Activated CD8-positive, alpha-beta memory T cell treated with anti-CD3 and anti-CD28 coated beads, Interleukin-2, amount 10 ng/mL, durations not matched to agents 7 days and 5 days (primary cell): ENCODE measurements at regions not wholly inside any gene's neighbourhood (a gene's known extent, or its start where the extent isn't known, plus 50 kb on each side); places are given as distances from the start of the nearest gene placed in this dataset.
"Not testable (repeated sequence)": the region's sequence is repeated elsewhere in the genome, so short reads cannot be mapped to it uniquely, and the experiment has no call there.

Source experiments
- ATAC-seq: fragments of 150-1000 bp; cut with Tn5 transposase; one replicate; pipeline ENCODE4 v1.10.0; 2021; ENCODE audit warnings: moderate library complexity
- CTCF ChIA-PET: fragments of 350-600 bp; sonication (Branson Sonifier 250); formaldehyde crosslinking; loops from one replicate; lab custom pipeline; 2021; ENCODE audit warnings: antibody characterized with exemption; lab: Charles Lee
- DNase-seq: peaks from one replicate; pipeline ENCODE4 v3.0.0-alpha.2; 2020
- H3K27ac Mint-ChIP-seq: one replicate; pipeline ENCODE4 v1.8.0; 2021; ENCODE audit warnings: mild to moderate bottlenecking, mixed read lengths
- H3K27me3 Mint-ChIP-seq: one replicate; pipeline ENCODE4 v1.8.0; 2021; ENCODE audit warnings: mixed read lengths
- H3K36me3 Mint-ChIP-seq: one replicate; pipeline ENCODE4 v1.8.0; 2021; ENCODE audit warnings: mild to moderate bottlenecking, mixed read lengths
- H3K4me1 Mint-ChIP-seq: one replicate; pipeline ENCODE4 v1.8.0; 2021; ENCODE audit warnings: mixed read lengths
- H3K4me3 Mint-ChIP-seq: one replicate; pipeline ENCODE4 v1.8.0; 2021; ENCODE audit warnings: mild to moderate bottlenecking, moderate library complexity, mixed read lengths
- H3K9me3 Mint-ChIP-seq: one replicate; pipeline ENCODE4 v1.8.0; 2022; ENCODE audit warnings: low read depth, mixed read lengths

GRCh38 chr3:80668100-80668499 is 900.3 kb upstream of the ROBO1 start:
- DNase-seq (no peak), ATAC-seq (no peak)
- CTCF ChIA-PET, result no interaction called here
- H3K27me3 Mint-ChIP-seq, result no peaks in the 10 kb centered on the region
- no peak overlapping the region for H3K27ac Mint-ChIP-seq
- H3K4me1 Mint-ChIP-seq, result no peaks in the 10 kb centered on the region
- H3K4me3 Mint-ChIP-seq, result no peak overlapping the region
- H3K36me3 Mint-ChIP-seq, result no peaks in the 10 kb centered on the region
- peaks cover 7% of the 10 kb centered on the region for H3K9me3 Mint-ChIP-seq

GRCh38 chr3:80663426-80663825 is 895.6 kb upstream of the ROBO1 start:
- Mint-ChIP-seq H3K9me3 (peaks cover 5% of the 10 kb centered on the region), H3K4me3 (no peak overlapping the region), H3K27ac (no peak overlapping the region), H3K36me3 (no peaks in the 10 kb centered on the region), H3K27me3 (no peaks in the 10 kb centered on the region), H3K4me1 (no peaks in the 10 kb centered on the region)
- CTCF ChIA-PET, result interaction anchor here (0.7 kb wide), 1 partner anchor 148 kb away, joined by 3 read pairs; no protein-coding TSS in a partner anchor
- ATAC-seq (no peak), DNase-seq (no peak)

GRCh38 chr3:80655216-80655615 is 887.4 kb upstream of the ROBO1 start:
- DNase-seq, result no peak
- H3K36me3 Mint-ChIP-seq, result no peaks in the 10 kb centered on the region
- H3K9me3 Mint-ChIP-seq, result peaks cover 12% of the 10 kb centered on the region
- H3K27me3 Mint-ChIP-seq, result no peaks in the 10 kb centered on the region
- CTCF ChIA-PET, result interaction anchor here (1.7 kb wide), 1 partner anchor 11 kb away, joined by 4 read pairs; no protein-coding TSS in a partner anchor
- ATAC-seq, result no peak
- no peaks in the 10 kb centered on the region for H3K4me1 Mint-ChIP-seq
- no peak overlapping the region for H3K4me3 Mint-ChIP-seq
- H3K27ac Mint-ChIP-seq, result no peak overlapping the region

GRCh38 chr3:80649170-80649569 is 881.4 kb upstream of the ROBO1 start:
- ATAC-seq (no peak), DNase-seq (no peak)
- H3K9me3 Mint-ChIP-seq, result peaks cover 9% of the 10 kb centered on the region
- CTCF ChIA-PET, result no interaction called here
- no peak overlapping the region for H3K27ac Mint-ChIP-seq
- H3K36me3 Mint-ChIP-seq, result no peaks in the 10 kb centered on the region
- no peak overlapping the region for H3K4me3 Mint-ChIP-seq
- H3K27me3 Mint-ChIP-seq, result no peaks in the 10 kb centered on the region
- no peaks in the 10 kb centered on the region for H3K4me1 Mint-ChIP-seq

GRCh38 chr3:80643421-80643820 is 875.6 kb upstream of the ROBO1 start:
- no peak overlapping the region for H3K4me3 Mint-ChIP-seq
- ATAC-seq, result no peak
- H3K27ac Mint-ChIP-seq, result no peak overlapping the region
- no peaks in the 10 kb centered on the region for H3K4me1 Mint-ChIP-seq
- DNase-seq, result no peak
- CTCF ChIA-PET, result no interaction called here
- no peaks in the 10 kb centered on the region for H3K27me3 Mint-ChIP-seq
- H3K9me3 Mint-ChIP-seq, result peaks cover 5% of the 10 kb centered on the region
- H3K36me3 Mint-ChIP-seq, result no peaks in the 10 kb centered on the region

GRCh38 chr3:80618295-80619256 is 850.8 kb upstream of the ROBO1 start:
- H3K9me3 Mint-ChIP-seq, result peaks cover 6% of the 10 kb centered on the region
- H3K4me1 Mint-ChIP-seq, result no peaks in the 10 kb centered on the region
- H3K27me3 Mint-ChIP-seq, result no peaks in the 10 kb centered on the region
- DNase-seq, result no peak
- no peak overlapping the region for H3K27ac Mint-ChIP-seq
- no peak overlapping the region for H3K4me3 Mint-ChIP-seq
- ATAC-seq, result no peak
- CTCF ChIA-PET, result no interaction called here
- no peaks in the 10 kb centered on the region for H3K36me3 Mint-ChIP-seq

GRCh38 chr3:80612366-80612765 is 844.6 kb upstream of the ROBO1 start:
- no peak for ATAC-seq
- no peaks in the 10 kb centered on the region for H3K4me1 Mint-ChIP-seq
- H3K27ac Mint-ChIP-seq, result no peak overlapping the region
- DNase-seq, result no peak
- CTCF ChIA-PET, result no interaction called here
- H3K36me3 Mint-ChIP-seq, result no peaks in the 10 kb centered on the region
- H3K9me3 Mint-ChIP-seq, result no peaks in the 10 kb centered on the region
- H3K27me3 Mint-ChIP-seq, result no peaks in the 10 kb centered on the region
- no peak overlapping the region for H3K4me3 Mint-ChIP-seq

- ATAC-seq, H3K27me3 Mint-ChIP-seq, H3K9me3 Mint-ChIP-seq, H3K4me3 Mint-ChIP-seq, H3K4me1 Mint-ChIP-seq, CTCF ChIA-PET, H3K36me3 Mint-ChIP-seq, DNase-seq, H3K27ac Mint-ChIP-seq: not testable (repeated sequence)
Observed at GRCh38 chr3:80608072-80608471, 840.3 kb upstream of the ROBO1 start.

GRCh38 chr3:80606073-80606472 is 838.3 kb upstream of the ROBO1 start:
- H3K4me1 Mint-ChIP-seq, result no peaks in the 10 kb centered on the region
- no peaks in the 10 kb centered on the region for H3K27me3 Mint-ChIP-seq
- no peak for ATAC-seq
- no peak overlapping the region for H3K27ac Mint-ChIP-seq
- H3K9me3 Mint-ChIP-seq, result peaks cover 5% of the 10 kb centered on the region
- CTCF ChIA-PET, result no interaction called here
- no peak for DNase-seq
- no peak overlapping the region for H3K4me3 Mint-ChIP-seq
- H3K36me3 Mint-ChIP-seq, result peaks cover 1% of the 10 kb centered on the region

- Mint-ChIP-seq H3K36me3 (peaks cover 1% of the 10 kb centered on the region), H3K9me3 (peaks cover 8% of the 10 kb centered on the region), H3K4me1 (no peaks in the 10 kb centered on the region), H3K4me3 (no peak overlapping the region), H3K27ac (no peak overlapping the region), H3K27me3 (no peaks in the 10 kb centered on the region)
- DNase-seq, result no peak
- CTCF ChIA-PET, result no interaction called here
- ATAC-seq, result no peak
Observed at GRCh38 chr3:80601479-80601878, 833.7 kb upstream of the ROBO1 start.

- no peak for DNase-seq
- H3K27ac Mint-ChIP-seq, result no peak overlapping the region
- no peaks in the 10 kb centered on the region for H3K36me3 Mint-ChIP-seq
- no peaks in the 10 kb centered on the region for H3K27me3 Mint-ChIP-seq
- no peak overlapping the region for H3K4me3 Mint-ChIP-seq
- H3K9me3 Mint-ChIP-seq, result peaks cover 11% of the 10 kb centered on the region
- ATAC-seq, result no peak
- no peaks in the 10 kb centered on the region for H3K4me1 Mint-ChIP-seq
- CTCF ChIA-PET, result no interaction called here
Observed at GRCh38 chr3:80592792-80593191, 825.0 kb upstream of the ROBO1 start.

- Mint-ChIP-seq H3K4me1 (no peaks in the 10 kb centered on the region), H3K9me3 (peaks cover 5% of the 10 kb centered on the region), H3K36me3 (no peaks in the 10 kb centered on the region), H3K27me3 (no peaks in the 10 kb centered on the region), H3K27ac (no peak overlapping the region), H3K4me3 (no peak overlapping the region)
- CTCF ChIA-PET, result no interaction called here
- ATAC-seq, result no peak
- no peak for DNase-seq
Observed at GRCh38 chr3:80586338-80586737, 818.5 kb upstream of the ROBO1 start.

- no peak for DNase-seq
- H3K4me3 Mint-ChIP-seq, result no peak overlapping the region
- CTCF ChIA-PET, result no interaction called here
- peaks cover 2% of the 10 kb centered on the region for H3K9me3 Mint-ChIP-seq
- no peaks in the 10 kb centered on the region for H3K27me3 Mint-ChIP-seq
- ATAC-seq, result no peak
- no peak overlapping the region for H3K27ac Mint-ChIP-seq
- no peaks in the 10 kb centered on the region for H3K4me1 Mint-ChIP-seq
- no peaks in the 10 kb centered on the region for H3K36me3 Mint-ChIP-seq
Observed at GRCh38 chr3:80580146-80580545, 812.3 kb upstream of the ROBO1 start.

GRCh38 chr3:80564391-80564790 is 796.6 kb upstream of the ROBO1 start:
- no peak overlapping the region for H3K27ac Mint-ChIP-seq
- DNase-seq (no peak), ATAC-seq (no peak)
- no peaks in the 10 kb centered on the region for H3K36me3 Mint-ChIP-seq
- no peaks in the 10 kb centered on the region for H3K4me1 Mint-ChIP-seq
- CTCF ChIA-PET, result no interaction called here
- no peak overlapping the region for H3K4me3 Mint-ChIP-seq
- H3K27me3 Mint-ChIP-seq, result no peaks in the 10 kb centered on the region
- peaks cover 12% of the 10 kb centered on the region for H3K9me3 Mint-ChIP-seq
